Right lobe of liver (tissue), 4 donors: ENCODE measurements at regions not wholly inside any gene's neighbourhood (a gene's known extent, or its start where the extent isn't known, plus 50 kb on each side); places are given as distances from the start of the nearest gene placed in this dataset.

ENCODE experiments used
- CTCF ChIP-seq, 4 donors: fragments of 200-600 bp in 3 of 4; fragments of 450-650 bp in 1 of 4; IDR thresholded peaks; one replicate each; pipeline versions ENCODE4 v1.5.1 to v1.8.0; 2016 to 2022; ENCODE audit warnings: antibody characterized with exemption in 4 of 4, mild to moderate bottlenecking in 2 of 4
- POLR2A ChIP-seq: fragments of 450-650 bp; IDR thresholded peaks from one replicate; pipeline ENCODE4 v1.6.1; 2017; ENCODE audit warnings: antibody characterized with exemption, mild to moderate bottlenecking
- donor health status: DM: no; HTN: no; CAD: no.
- donor health status: DM: no; HTN: no; CAD: no.
- donor health status: DM: no; HTN: yes; CAD: no.

- no peak for TF ChIP-seq CTCF (IDR thresholded peaks at IDR 0.05)
- no peak for TF ChIP-seq POLR2A
These were observed 346.7 kb downstream of the IL20RB start for GRCh38 chr3:137304313-137305056.
